PC-3 (cell line): ENCODE measurements at regions not wholly inside any gene's neighbourhood (a gene's known extent, or its start where the extent isn't known, plus 50 kb on each side); places are given as distances from the start of the nearest gene placed in this dataset.

Experiments used
- EZH2 ChIP-seq: fragments of 300-600 bp; sonication (generic); IDR thresholded peaks from one replicate; pipeline ENCODE4 v1.6.1; 2017; ENCODE audit warnings: antibody characterized with exemption, mild to moderate bottlenecking, low read length; ENCODE audit not compliant: unreplicated experiment
- TF ChIP-seq, protein P1 (sequence below): fragments of 300-600 bp; sonication (generic); conservative IDR thresholded peaks from 2 replicates; pipeline ENCODE4 v1.5.1; 2017; ENCODE audit warnings: antibody characterized with exemption, low read depth, mild to moderate bottlenecking, low read length

DNA sequence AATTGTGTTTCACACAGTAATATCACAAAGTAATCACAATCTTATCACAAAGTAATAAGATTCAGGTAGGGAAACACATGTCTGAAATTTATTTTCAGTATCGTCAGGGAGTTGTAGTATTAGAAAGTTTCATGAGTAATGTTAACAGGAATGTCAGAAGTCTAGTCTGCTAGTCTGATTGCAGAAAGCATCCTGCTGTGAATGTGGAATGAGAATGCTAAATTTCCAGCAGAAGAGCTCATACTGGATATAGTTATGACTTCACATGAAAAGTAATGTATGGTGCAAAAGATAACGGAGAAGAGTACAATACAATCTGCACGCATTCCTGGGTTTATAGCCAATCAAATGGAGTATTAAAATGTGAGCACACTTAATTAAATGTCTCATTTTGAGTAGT, 494.7 kb upstream of the SETBP1 start:
- TF ChIP-seq, protein P1, sequence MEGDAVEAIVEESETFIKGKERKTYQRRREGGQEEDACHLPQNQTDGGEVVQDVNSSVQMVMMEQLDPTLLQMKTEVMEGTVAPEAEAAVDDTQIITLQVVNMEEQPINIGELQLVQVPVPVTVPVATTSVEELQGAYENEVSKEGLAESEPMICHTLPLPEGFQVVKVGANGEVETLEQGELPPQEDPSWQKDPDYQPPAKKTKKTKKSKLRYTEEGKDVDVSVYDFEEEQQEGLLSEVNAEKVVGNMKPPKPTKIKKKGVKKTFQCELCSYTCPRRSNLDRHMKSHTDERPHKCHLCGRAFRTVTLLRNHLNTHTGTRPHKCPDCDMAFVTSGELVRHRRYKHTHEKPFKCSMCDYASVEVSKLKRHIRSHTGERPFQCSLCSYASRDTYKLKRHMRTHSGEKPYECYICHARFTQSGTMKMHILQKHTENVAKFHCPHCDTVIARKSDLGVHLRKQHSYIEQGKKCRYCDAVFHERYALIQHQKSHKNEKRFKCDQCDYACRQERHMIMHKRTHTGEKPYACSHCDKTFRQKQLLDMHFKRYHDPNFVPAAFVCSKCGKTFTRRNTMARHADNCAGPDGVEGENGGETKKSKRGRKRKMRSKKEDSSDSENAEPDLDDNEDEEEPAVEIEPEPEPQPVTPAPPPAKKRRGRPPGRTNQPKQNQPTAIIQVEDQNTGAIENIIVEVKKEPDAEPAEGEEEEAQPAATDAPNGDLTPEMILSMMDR: no peak
- no peak for TF ChIP-seq EZH2
